Keratinocyte (primary cell): ENCODE measurements at regions not wholly inside any gene's neighbourhood (a gene's known extent, or its start where the extent isn't known, plus 50 kb on each side); places are given as distances from the start of the nearest gene placed in this dataset.

ENCODE experiments used
- CTCF ChIP-seq, 3 experiments: IDR thresholded peaks in 1 of 3; conservative IDR thresholded peaks in 1 of 3; optimal IDR thresholded peaks in 1 of 3; 2 replicates in 2 of 3; 3 replicates in 1 of 3; pipeline versions ENCODE3 to v1.5.1; 2011; ENCODE audit warnings: low read length in 3 of 3, mild to moderate bottlenecking in 3 of 3, moderate library complexity in 2 of 3, control low read depth in 1 of 3, inconsistent platforms in 1 of 3; ENCODE audit not compliant: insufficient read depth in 2 of 3; ENCODE audit errors: extremely low read depth in 1 of 3
- EZH2 ChIP-seq: IDR thresholded peaks from one replicate; pipeline ENCODE4 v1.6.1; 2012; ENCODE audit warnings: inconsistent platforms, mild to moderate bottlenecking, low read length, moderate library complexity

- TF ChIP-seq CTCF (optimal IDR thresholded peaks at IDR 0.05 in 1 of 3, IDR thresholded peaks at IDR 0.05 in 1 of 3, conservative IDR thresholded peaks at IDR 0.05 in 1 of 3; ENCODE audit: extremely low read depth in 1 of 3, insufficient read depth in 2 of 3, low read length in 3 of 3) (no peak), EZH2 (no peak)
These were observed 224.0 kb downstream of the TTC6 start for GRCh38 chr14:37819155-37820015.
